Urinary bladder (tissue), 3 donors: ENCODE measurements at regions not wholly inside any gene's neighbourhood (a gene's known extent, or its start where the extent isn't known, plus 50 kb on each side); places are given as distances from the start of the nearest gene placed in this dataset.

Experiments used
- DNase-seq: peaks from one replicate; pipeline ENCODE4 v3.0.0-alpha.2; 2015; ENCODE audit errors: extremely low spot score
- H3K27ac ChIP-seq: one replicate; pipeline ENCODE4 v1.5.1; 2013; ENCODE audit warnings: low read depth, mild to moderate bottlenecking, moderate library complexity
- H3K36me3 ChIP-seq: one replicate; pipeline ENCODE4 v1.6.1; 2013; ENCODE audit warnings: mild to moderate bottlenecking, moderate library complexity; ENCODE audit not compliant: insufficient read depth
- H3K4me1 ChIP-seq: one replicate; pipeline ENCODE4 v1.6.1; 2013; ENCODE audit warnings: mild to moderate bottlenecking, moderate library complexity; ENCODE audit not compliant: insufficient read depth
- H3K4me3 ChIP-seq: one replicate; pipeline ENCODE4 v1.5.1; 2013; ENCODE audit warnings: low read depth, low read length
- WGBS: extraction: QIAGEN DNeasy Blood & Tissue Kit; methylation state at CpG from one replicate; pipeline ENCODE4 v1.1.7; 2013; 5-methylcytosine and 5-hydroxymethylcytosine counted together
- donor health status: healthy with polysubstance abuse.
- donor health status: healthy.

DNA sequence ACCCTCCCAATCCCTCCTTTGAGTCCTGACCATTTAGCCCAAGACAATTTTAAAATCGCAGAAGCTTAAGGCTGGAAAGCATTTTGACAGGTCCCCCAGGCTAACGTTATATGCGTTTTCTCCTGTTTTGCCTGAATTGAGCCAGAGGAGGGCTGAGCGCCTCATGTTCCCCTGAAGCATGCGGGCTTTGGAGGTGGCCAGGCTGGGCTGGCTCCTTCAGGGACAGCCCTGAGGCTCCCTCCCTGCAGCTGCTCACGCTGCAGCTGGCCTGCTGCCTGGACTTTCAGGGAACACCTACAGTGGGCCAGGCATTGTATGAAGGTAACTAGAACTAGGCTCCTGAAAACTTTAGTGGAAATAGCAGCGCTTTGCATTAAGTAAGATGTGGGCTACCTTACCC, 179.2 kb downstream of the ACKR3 start:
- Histone ChIP-seq H3K4me3 (no peak overlapping the region), H3K36me3 (no peaks in the 10 kb centered on the region), H3K4me1 (no peaks in the 10 kb centered on the region), H3K27ac (no peak overlapping the region)
- 62% methylated on average over 7 of the region's 7 CpGs for WGBS
- no peak for DNase-seq

DNA sequence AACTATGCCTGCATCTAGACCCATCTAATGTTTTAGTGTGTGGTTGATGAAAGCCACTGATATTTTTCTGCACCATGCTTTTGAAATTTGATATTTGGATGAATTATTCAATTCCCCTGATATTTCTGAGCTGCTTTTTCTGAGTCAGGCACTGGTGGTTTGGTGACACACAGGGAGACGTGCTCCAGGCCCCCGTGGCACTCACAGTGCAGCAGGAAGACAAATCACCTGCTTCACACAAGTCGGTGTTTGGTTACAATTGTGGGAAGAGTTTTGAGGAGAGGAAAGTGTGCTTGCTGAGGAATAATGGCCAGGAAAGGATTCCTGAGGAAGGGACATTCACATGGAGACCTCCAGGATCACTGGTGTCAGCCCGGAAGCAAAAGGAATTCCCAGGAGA, 179.7 kb downstream of the ACKR3 start:
- no peaks in the 10 kb centered on the region for H3K36me3 ChIP-seq
- 65% methylated on average over 4 of the region's 4 CpGs for WGBS
- no peaks in the 10 kb centered on the region for H3K4me1 ChIP-seq
- DNase-seq, result no peak
- H3K4me3 ChIP-seq, result no peak overlapping the region
- H3K27ac ChIP-seq, result no peak overlapping the region

DNA sequence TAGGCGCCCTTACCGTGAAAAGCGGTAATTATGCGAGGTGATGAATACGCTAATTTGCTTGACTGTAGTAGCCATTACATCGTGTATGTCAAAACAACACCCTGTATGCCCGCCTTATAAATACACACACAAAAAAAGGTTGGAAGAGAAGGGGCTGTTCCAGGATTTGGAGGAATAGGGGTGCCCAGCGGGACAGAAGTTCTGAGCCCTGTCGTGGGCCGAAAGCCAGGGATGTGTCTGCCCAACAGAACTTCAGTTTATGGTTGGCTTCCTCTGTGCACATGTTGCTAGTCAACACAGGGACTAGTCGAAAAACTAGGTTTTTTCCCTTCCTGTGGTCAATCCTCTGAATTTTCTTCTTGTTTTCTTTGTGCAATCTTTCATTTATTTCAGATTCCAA, 182.5 kb downstream of the ACKR3 start:
- no peak for DNase-seq
- 95% methylated on average over 11 of the region's 11 CpGs for WGBS

DNA sequence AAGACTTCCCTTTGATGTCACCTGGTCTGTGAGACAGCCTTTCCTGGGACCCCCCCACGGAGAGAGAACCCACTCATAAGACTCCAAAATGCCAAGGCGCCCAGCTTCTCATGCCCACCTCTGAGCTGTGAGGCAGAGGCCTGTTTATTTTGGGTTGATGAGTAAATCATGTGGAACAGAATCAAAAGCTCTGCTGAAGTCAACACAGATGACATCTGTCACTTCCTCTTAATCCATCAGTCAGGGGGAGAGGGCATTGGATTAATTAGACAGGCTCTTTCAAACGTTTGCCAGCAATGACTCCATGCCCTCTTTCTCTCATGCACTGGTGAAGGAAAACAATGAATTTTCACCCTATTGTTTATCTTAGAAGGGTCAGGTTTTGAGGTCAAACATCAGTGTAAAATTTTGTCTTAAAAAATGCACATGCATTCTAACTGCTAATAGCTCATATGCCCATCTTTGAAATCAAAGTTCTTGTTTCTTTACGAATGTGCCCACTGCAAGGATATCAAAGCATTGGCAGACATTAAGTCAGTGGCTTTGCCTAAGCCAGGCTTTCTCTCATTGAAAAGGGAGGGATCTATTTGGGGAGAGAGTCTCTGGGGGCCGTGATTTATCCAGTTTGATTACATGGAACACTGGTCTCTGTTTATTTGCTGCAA, 184.1 kb downstream of the ACKR3 start:
- 78% methylated on average over 5 of the region's 5 CpGs for WGBS
- Histone ChIP-seq H3K4me3 (no peak overlapping the region), H3K4me1 (no peaks in the 10 kb centered on the region), H3K36me3 (no peaks in the 10 kb centered on the region), H3K27ac (no peak overlapping the region)
- DNase-seq, result no peak

More for the DNA sequence above, 182.5 kb downstream of the ACKR3 start:
- no peak overlapping the region for H3K27ac ChIP-seq
- no peaks in the 10 kb centered on the region for H3K36me3 ChIP-seq
- no peak overlapping the region for H3K4me3 ChIP-seq
- H3K4me1 ChIP-seq, result no peaks in the 10 kb centered on the region

DNA sequence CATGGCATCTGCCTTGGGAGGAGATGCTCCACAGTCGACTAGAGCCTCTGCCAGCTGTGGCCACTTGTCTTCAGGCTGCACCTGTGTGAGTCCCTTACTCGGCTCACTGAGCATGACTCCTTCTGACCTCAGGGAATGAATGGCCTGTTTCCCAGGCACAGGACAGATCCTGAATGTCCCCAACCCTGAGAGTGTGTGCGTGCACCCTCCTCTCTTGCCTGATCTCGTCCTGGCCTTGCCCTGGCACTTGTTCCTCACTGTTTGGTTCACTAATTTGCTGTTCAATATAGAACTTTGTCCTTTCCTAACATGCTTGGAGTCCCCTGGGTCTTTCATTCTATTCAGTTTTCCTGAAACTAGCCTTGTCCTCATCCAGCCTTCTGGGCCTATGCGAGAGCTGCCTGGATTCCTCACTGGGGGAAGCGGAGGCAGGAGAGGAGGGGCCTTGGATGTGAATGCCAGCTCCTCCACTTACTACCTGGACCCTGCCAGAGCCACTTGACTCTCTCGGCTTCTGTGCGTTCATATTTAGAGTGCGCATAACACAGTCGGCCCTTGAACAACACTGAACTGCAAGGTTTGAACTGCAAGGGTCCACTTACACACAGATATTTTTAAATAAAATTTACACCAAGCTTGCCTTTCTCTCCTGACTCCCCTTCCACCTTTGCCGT, 184.8 kb downstream of the ACKR3 start:
- H3K36me3 ChIP-seq, result no peaks in the 10 kb centered on the region
- WGBS, result 92% methylated on average over 11 of the region's 11 CpGs
- no peak overlapping the region for H3K4me3 ChIP-seq
- DNase-seq, result no peak
- no peaks in the 10 kb centered on the region for H3K4me1 ChIP-seq
- no peak overlapping the region for H3K27ac ChIP-seq

DNA sequence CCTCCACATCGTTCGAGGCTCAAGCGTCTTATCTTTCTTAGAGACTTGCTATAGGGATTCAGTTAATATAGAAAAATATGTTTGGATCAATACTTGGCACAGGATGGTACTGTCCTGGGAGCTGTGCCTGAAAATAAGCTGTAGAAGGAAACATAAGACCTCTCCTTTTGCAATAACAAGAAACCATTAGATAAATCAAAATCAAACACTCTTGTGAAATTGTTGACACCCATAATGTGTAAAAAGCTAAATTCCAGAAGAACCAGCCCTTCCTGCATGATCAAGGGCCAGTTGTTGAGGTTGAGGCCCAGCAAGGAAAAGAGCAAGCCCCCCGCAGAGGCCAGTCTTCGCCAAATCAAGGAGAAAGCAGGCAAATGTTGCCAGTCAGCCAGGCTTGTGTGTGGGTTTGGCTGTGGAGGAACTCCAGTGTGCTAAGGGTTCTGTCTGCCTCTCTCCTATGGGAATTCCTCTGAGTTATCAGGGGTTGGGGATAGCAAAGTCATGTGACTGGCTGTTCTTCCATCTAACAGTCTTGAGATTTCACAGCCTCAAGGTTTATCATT, 185.7 kb downstream of the ACKR3 start:
- Histone ChIP-seq H3K27ac (no peak overlapping the region), H3K4me1 (no peaks in the 10 kb centered on the region), H3K36me3 (no peaks in the 10 kb centered on the region), H3K4me3 (no peak overlapping the region)
- 90% methylated on average over 5 of the region's 5 CpGs for WGBS
- DNase-seq, result no peak

DNA sequence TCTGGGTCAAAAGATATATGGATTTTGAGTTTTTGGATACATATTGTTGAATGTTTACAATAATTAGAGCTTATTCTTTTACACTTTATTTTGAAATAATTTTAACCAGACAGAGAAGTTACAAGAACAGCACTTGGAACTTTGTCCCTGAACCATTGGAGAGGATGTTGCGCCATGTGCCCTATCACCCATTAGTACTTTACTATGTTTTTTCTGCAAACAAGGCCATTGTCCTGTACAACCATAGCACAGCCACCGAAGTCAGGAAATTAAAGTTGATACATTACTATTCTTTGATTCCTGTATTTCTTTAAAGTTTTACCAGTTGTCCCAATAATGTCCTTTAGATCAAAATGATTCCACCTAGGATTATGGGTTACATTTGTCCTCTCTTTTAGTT, 188.8 kb downstream of the ACKR3 start:
- 91% methylated on average over 2 of the region's 2 CpGs for WGBS

DNA sequence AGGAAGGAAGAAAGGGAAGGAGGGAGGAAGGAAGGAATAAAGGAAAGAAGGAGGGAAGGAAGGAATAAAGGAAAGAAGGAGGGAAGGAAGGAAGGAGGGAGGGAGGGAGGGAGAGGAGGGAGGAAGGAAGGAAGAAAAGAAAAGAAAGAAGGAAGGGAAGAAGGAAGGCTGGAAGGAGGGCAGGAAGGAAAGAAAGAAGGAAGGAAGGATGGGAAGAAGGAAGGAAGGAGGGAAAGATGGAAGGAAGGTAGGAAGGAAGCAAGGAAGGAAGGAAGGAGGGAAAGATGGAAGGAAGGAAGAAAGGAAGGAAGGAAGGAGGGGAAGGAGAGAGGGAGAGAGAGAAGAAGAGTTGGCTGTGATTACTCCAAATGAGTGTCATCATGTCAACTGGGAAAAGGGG, 190.6 kb downstream of the ACKR3 start:
- H3K36me3 ChIP-seq, result no peaks in the 10 kb centered on the region
- DNase-seq, result no peak
- no peak overlapping the region for H3K27ac ChIP-seq
- H3K4me1 ChIP-seq, result no peaks in the 10 kb centered on the region
- no peak overlapping the region for H3K4me3 ChIP-seq

More for the DNA sequence above, 188.8 kb downstream of the ACKR3 start:
- Histone ChIP-seq H3K4me3 (no peak overlapping the region), H3K4me1 (no peaks in the 10 kb centered on the region), H3K27ac (no peak overlapping the region), H3K36me3 (no peaks in the 10 kb centered on the region)
- no peak for DNase-seq

DNA sequence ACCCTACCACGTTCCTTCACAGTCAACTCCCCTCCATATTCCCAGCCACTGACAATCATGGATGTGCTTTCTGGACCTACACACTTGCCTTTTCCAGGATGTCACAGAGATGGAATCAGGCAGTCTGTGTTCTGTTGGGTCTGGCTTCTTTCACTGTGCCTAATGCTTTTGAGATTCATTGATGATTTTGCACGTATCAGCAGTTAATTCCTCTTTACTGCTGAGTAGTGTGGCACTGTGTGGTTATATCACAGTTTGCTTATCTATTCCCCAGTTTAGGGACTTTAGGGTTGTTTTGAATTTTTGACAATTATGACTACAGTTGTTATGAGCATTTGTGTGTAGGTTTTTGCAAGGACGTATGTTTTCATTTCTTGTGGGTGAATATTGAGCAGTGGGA, 191.7 kb downstream of the ACKR3 start:
- no peak for DNase-seq

DNA sequence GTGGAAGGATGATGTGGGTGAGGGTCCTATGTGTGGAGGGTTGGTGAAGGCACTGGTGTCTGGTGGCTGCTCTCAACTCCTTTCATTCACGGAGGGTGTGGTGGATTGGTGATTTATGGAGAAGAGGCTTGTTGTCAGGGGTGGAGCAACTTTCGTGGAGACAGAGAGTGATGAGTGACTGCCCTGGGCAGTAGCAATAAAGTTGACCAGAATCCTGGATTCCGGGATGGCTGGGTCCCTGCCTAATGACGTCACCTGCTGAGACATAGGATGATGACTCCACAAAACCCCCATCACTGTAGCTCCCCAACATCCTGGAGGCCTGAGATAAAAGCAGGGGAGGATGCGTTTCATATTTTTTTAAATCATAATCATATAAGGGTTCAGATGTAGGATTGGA, 193.0 kb downstream of the ACKR3 start:
- no peak overlapping the region for H3K4me3 ChIP-seq
- WGBS, result 89% methylated on average over 5 of the region's 5 CpGs
- no peak overlapping the region for H3K27ac ChIP-seq
- no peaks in the 10 kb centered on the region for H3K36me3 ChIP-seq
- DNase-seq, result no peak
- H3K4me1 ChIP-seq, result no peaks in the 10 kb centered on the region

More for the DNA sequence above, 191.7 kb downstream of the ACKR3 start:
- Histone ChIP-seq H3K27ac (no peak overlapping the region), H3K4me1 (no peaks in the 10 kb centered on the region), H3K4me3 (no peak overlapping the region), H3K36me3 (no peaks in the 10 kb centered on the region)
- WGBS, result 95% methylated on average over 3 of the region's 3 CpGs

DNA sequence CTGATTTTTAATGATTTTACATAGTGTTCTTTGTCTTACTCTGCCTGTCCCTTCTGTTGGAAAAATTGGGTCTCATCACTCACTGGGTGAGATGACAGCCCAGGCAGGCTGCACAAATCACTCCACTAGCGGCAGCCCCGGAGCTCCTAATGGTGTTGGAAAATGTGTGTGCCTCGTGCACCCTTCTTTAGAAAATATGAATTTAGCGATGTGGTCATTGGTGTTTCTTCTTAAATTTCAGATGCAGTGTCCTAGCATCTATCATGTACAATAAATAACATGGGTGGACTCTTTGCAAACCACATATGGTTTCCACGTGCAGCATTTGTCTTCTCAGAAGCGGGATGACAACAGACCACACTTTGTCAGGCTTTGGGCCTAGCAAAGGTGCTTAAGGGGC, 194.2 kb downstream of the ACKR3 start:
- no peaks in the 10 kb centered on the region for H3K4me1 ChIP-seq
- H3K36me3 ChIP-seq, result no peaks in the 10 kb centered on the region
- H3K4me3 ChIP-seq, result no peak overlapping the region
- WGBS, result 94% methylated on average over 6 of the region's 6 CpGs
- DNase-seq, result no peak
- no peak overlapping the region for H3K27ac ChIP-seq

DNA sequence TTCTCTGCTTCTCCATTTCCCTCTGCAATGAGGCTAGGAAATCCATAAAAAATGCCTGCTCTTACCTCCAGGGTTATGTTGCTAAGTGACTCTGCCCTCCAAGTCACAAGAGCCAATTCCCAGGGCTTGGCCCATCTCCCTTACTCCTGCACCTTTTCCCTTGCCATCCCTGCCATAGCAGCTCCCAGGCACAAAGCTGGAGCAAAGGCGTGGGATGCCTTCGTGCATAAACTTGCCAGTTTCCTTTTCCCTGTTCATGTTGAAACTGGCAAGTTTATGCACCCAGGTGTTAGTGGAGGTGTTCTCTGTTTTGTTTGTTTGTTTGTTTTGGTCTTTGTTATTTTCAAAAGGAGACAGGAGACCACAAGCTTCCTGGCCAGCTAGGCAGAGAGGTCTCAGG, 195.1 kb downstream of the ACKR3 start:
- Histone ChIP-seq H3K4me1 (no peaks in the 10 kb centered on the region), H3K27ac (no peak overlapping the region), H3K36me3 (no peaks in the 10 kb centered on the region), H3K4me3 (no peak overlapping the region)
- DNase-seq, result no peak
- 89% methylated on average over 2 of the region's 2 CpGs for WGBS

DNA sequence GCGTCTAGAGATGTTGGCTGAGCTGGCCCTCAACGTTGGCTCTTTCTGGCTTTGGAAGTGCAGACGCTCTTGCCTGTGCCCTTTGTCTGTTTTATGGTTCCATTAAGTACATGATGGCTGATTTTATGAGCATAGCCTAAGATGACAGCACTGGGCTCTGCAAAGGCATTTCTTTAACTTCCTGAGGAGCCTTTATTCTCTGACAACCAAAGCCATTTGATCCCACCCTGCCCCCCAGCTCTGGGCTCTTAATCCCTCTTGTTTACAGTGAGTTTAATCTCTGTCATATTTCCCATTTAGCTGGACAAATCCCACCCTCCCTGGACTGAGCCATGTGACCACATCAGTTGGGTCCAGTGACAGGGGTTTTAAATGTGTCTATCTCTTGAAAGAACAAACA, 195.9 kb downstream of the ACKR3 start:
- no peaks in the 10 kb centered on the region for H3K36me3 ChIP-seq
- no peak overlapping the region for H3K27ac ChIP-seq
- 27% methylated on average over 3 of the region's 3 CpGs for WGBS
- H3K4me3 ChIP-seq, result no peak overlapping the region
- no peak for DNase-seq
- H3K4me1 ChIP-seq, result no peaks in the 10 kb centered on the region

DNA sequence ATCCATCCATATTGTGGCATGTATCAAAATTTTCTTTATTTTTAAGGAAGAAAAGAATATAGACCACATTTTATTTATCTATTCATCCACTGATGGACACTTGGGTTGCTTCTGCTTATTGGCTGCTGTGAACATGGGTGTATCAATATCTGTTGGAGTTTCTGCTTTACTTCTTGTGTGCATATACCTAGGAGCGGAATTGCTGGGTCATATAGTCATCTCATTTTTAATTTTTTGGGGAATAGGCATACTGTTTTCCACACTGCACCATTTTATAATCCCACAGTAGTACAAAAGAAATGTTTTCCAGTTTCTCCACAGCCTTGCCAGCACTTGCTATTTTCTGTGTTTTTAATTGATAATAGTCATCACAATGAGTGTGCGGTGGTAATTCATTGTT, 197.2 kb downstream of the ACKR3 start:
- no peak overlapping the region for H3K27ac ChIP-seq
- H3K4me3 ChIP-seq, result no peak overlapping the region
- no peaks in the 10 kb centered on the region for H3K4me1 ChIP-seq
- WGBS, result over 99% methylated on average over 2 of the region's 2 CpGs
- no peak for DNase-seq
- H3K36me3 ChIP-seq, result no peaks in the 10 kb centered on the region
